ENCODE measurements at regions not wholly inside any gene's neighbourhood (a gene's known extent, or its start where the extent isn't known, plus 50 kb on each side); places are given as distances from the start of the nearest gene placed in this dataset.

DNA sequence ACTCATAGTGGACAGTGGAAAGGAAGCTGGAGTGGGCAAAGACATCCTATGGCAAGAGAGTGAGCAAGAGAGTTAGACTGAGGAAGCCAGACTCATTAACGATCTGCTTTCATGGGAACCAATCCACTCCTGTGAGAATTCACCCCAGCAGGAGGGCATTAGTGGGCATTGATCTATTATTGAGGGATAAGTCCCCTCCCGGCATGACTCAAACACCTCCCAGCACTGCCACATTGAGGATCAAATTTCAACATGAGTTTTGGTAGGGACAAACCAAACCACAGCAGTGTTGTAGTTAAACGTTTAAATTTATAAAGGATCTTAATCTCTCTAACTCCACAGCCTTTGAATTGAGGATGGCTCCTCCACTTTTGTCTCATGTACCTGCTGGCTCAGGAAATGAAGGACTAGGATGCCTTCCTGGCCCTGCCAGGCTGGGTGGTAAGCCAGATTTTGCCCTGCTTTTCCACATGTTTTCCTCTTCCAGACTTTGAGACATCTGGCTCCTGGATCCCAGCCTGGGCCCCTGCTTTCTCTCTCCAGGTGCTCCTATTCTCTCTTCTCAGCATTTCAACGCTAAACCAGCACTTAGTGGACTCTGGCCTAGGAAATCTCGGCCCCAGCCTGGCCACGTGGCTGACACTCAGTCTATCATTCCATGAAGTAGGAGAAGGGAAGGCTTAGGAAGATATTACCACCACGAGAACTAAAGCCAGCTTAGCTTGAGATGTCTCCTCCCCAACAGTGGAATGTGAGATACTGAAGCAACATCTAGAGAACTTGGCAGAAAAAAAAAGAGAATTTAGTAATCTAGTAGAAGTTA lies 96.5 kb upstream of the PIP4K2A start:
- Histone ChIP-seq H3K9ac (ENCODE audit: low read length) (no peak overlapping the region), H3K27me3 (replicated peaks in 1 of 4; ENCODE audit: control extremely low read depth in 1 of 4, control insufficient read depth in 3 of 4, insufficient read depth in 4 of 4, low read length in 3 of 4) (no peaks in the 10 kb centered on the region), H3K9me3 (ENCODE audit: control extremely low read depth in 1 of 3, control insufficient read depth in 2 of 3, insufficient read depth in 1 of 3, low read length in 2 of 3) (no peaks in the 10 kb centered on the region), H4K20me1 (ENCODE audit: control insufficient read depth, insufficient read depth, low read length, poor library complexity, severe bottlenecking) (no peaks in the 10 kb centered on the region), H3K27ac (ENCODE audit: low read length in 2 of 2) (no peak overlapping the region), H3K36me3 (replicated peaks in 1 of 2; ENCODE audit: control extremely low read depth in 1 of 2, control insufficient read depth in 1 of 2, extremely low read depth in 1 of 2, insufficient read depth in 2 of 2, low read length in 1 of 2) (no peaks in the 10 kb centered on the region), H3K4me2 (replicated peaks; ENCODE audit: low read depth, low read length, poor library complexity, severe bottlenecking) (no peak overlapping the region), H2AFZ (ENCODE audit: insufficient read depth, low read depth, low read length, poor library complexity, severe bottlenecking) (no peak overlapping the region), H3K4me1 (ENCODE audit: control insufficient read depth in 2 of 2, insufficient read depth in 2 of 2, low read length in 2 of 2) (no peaks in the 10 kb centered on the region), H3K79me2 (ENCODE audit: control insufficient read depth, insufficient read depth, low read length) (no peaks in the 10 kb centered on the region), H3K4me3 (ENCODE audit: control extremely low read depth in 1 of 5, extremely low read depth in 1 of 5, insufficient read depth in 1 of 5, low read depth in 2 of 5, low read length in 4 of 5) (no peak overlapping the region)
- intact Hi-C loops (cut with micrococcal nuclease): no loop called here
- Mint-ChIP-seq H3K27ac (no peak overlapping the region), H3K27me3 (no peaks in the 10 kb centered on the region), H3K4me1 (no peaks in the 10 kb centered on the region), H3K4me3 (no peak overlapping the region), H3K9me3 (ENCODE audit: insufficient read depth) (no peaks in the 10 kb centered on the region)
- POLR2A ChIA-PET: no interaction called here
- CTCF ChIA-PET: no interaction called here
- DNase-seq: no peak
- TF ChIP-seq, protein P1, sequence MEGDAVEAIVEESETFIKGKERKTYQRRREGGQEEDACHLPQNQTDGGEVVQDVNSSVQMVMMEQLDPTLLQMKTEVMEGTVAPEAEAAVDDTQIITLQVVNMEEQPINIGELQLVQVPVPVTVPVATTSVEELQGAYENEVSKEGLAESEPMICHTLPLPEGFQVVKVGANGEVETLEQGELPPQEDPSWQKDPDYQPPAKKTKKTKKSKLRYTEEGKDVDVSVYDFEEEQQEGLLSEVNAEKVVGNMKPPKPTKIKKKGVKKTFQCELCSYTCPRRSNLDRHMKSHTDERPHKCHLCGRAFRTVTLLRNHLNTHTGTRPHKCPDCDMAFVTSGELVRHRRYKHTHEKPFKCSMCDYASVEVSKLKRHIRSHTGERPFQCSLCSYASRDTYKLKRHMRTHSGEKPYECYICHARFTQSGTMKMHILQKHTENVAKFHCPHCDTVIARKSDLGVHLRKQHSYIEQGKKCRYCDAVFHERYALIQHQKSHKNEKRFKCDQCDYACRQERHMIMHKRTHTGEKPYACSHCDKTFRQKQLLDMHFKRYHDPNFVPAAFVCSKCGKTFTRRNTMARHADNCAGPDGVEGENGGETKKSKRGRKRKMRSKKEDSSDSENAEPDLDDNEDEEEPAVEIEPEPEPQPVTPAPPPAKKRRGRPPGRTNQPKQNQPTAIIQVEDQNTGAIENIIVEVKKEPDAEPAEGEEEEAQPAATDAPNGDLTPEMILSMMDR (IDR thresholded peaks at IDR 0.05): no peak
- TF ChIP-seq EZH2 (IDR thresholded peaks at IDR 0.05; ENCODE audit: borderline replicate concordance, insufficient read depth, low read depth, low read length, poor library complexity, severe bottlenecking): no peak
- 83% methylated on average over 3 of the region's 7 CpGs for WGBS (ENCODE audit: insufficient coverage)
- ATAC-seq (ENCODE audit: low read depth): no peak

DNA sequence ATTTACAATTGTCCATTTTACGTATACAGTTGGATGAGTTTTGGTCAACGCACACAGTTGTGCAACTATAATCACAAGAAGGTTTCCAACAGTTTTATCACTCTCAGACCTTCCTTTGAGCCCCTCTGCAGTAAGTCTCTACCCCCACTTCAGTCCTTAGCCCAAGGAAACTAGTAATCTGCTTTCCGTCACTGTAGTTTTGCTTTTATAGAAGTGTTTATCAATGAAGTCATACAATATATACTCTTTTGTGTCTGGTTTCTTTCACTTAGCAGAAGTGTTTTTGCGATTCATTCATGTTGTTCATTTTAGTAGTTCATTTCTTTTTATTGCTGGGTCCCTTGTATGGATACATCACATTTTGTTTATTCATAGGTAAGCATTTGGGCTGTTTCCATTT lies 92.9 kb upstream of the PIP4K2A start:
- POLR2A ChIA-PET: no interaction called here
- H3K27me3 ChIP-seq (replicated peaks in 1 of 4; ENCODE audit: control extremely low read depth in 1 of 4, control insufficient read depth in 3 of 4, insufficient read depth in 4 of 4, low read length in 3 of 4): no peaks in the 10 kb centered on the region
- no peak overlapping the region for H3K9ac ChIP-seq (ENCODE audit: low read length)
- H3K4me1 Mint-ChIP-seq: no peaks in the 10 kb centered on the region
- CTCF ChIA-PET: no interaction called here
- H3K4me3 ChIP-seq (ENCODE audit: control extremely low read depth in 1 of 5, extremely low read depth in 1 of 5, insufficient read depth in 1 of 5, low read depth in 2 of 5, low read length in 4 of 5): no peak overlapping the region
- no peaks in the 10 kb centered on the region for H3K79me2 ChIP-seq (ENCODE audit: control insufficient read depth, insufficient read depth, low read length)
- no peak overlapping the region for H3K27ac ChIP-seq (ENCODE audit: low read length in 2 of 2)
- no peak overlapping the region for H3K4me2 ChIP-seq (replicated peaks; ENCODE audit: low read depth, low read length, poor library complexity, severe bottlenecking)
- TF ChIP-seq, protein P1 (IDR thresholded peaks at IDR 0.05): no peak
- no peak for TF ChIP-seq EZH2 (IDR thresholded peaks at IDR 0.05; ENCODE audit: borderline replicate concordance, insufficient read depth, low read depth, low read length, poor library complexity, severe bottlenecking)
- H3K27ac Mint-ChIP-seq: no peak overlapping the region
- H3K36me3 ChIP-seq (replicated peaks in 1 of 2; ENCODE audit: control extremely low read depth in 1 of 2, control insufficient read depth in 1 of 2, extremely low read depth in 1 of 2, insufficient read depth in 2 of 2, low read length in 1 of 2): no peaks in the 10 kb centered on the region
- no peak overlapping the region for H3K4me3 Mint-ChIP-seq
- DNase-seq (no peak), ATAC-seq (ENCODE audit: low read depth) (no peak)
- H3K9me3 ChIP-seq (ENCODE audit: control extremely low read depth in 1 of 3, control insufficient read depth in 2 of 3, insufficient read depth in 1 of 3, low read length in 2 of 3): no peaks in the 10 kb centered on the region
- H4K20me1 ChIP-seq (ENCODE audit: control insufficient read depth, insufficient read depth, low read length, poor library complexity, severe bottlenecking): no peaks in the 10 kb centered on the region
- intact Hi-C loops (cut with micrococcal nuclease): no loop called here
- H3K4me1 ChIP-seq (ENCODE audit: control insufficient read depth in 2 of 2, insufficient read depth in 2 of 2, low read length in 2 of 2): no peaks in the 10 kb centered on the region
- H2AFZ ChIP-seq (ENCODE audit: insufficient read depth, low read depth, low read length, poor library complexity, severe bottlenecking): no peak overlapping the region
- 100% methylated on average over 1 of the region's 4 CpGs for WGBS (ENCODE audit: insufficient coverage)
- H3K27me3 Mint-ChIP-seq: no peaks in the 10 kb centered on the region
- no peaks in the 10 kb centered on the region for H3K9me3 Mint-ChIP-seq (ENCODE audit: insufficient read depth)
